Endothelial cell of umbilical vein (primary cell): ENCODE measurements at regions not wholly inside any gene's neighbourhood (a gene's known extent, or its start where the extent isn't known, plus 50 kb on each side); places are given as distances from the start of the nearest gene placed in this dataset.
"Not testable (repeated sequence)": the region's sequence is repeated elsewhere in the genome, so short reads cannot be mapped to it uniquely, and the experiment has no call there.

Experiments
- BruUV-seq: library from RNA; stranded (reverse); fragments of 400-500 nt; replicated peaks from 2 replicates; lab custom pipeline; 2021; lab: Mats Ljungman, UMichigan
- CTCF ChIA-PET: fragments of 300-600, 350-600 bp; sonication (Branson Sonifier 250); formaldehyde crosslinking; loops from one replicate; lab custom pipeline; 2021; ENCODE audit warnings: antibody characterized with exemption, inconsistent platforms; lab: Charles Lee
- POLR2A ChIA-PET: fragments of 300-600, 350-600 bp; sonication (Branson Sonifier 250); formaldehyde crosslinking; loops from one replicate; lab custom pipeline; 2021; ENCODE audit warnings: antibody characterized with exemption, inconsistent platforms; lab: Charles Lee
- DNase-seq: peaks from one replicate; pipeline ENCODE4 v3.0.0-alpha.2; 2011; ENCODE audit warnings: low read depth, low spot score
- FAIRE-seq: peaks from 2 replicates; lab custom pipeline; 2011; peaks lifted over from hg19 to GRCh38; lab: Jason Lieb, UNC
- H2AFZ ChIP-seq: 2 replicates; pipeline ENCODE4 v1.6.0; 2012; ENCODE audit warnings: low read depth, low read length, control low read depth, inconsistent platforms
- H3K27ac ChIP-seq: 2 replicates; pipeline ENCODE4 v1.5.1; 2011; ENCODE audit warnings: low read depth, mild to moderate bottlenecking, control low read depth, low read length, moderate library complexity; ENCODE audit not compliant: insufficient read depth
- H3K27me3 ChIP-seq, 2 experiments: 2 replicates each; pipeline versions ENCODE4 v1.6.0 to v1.6.1; 2011; ENCODE audit warnings: low read length in 2 of 2, mixed read lengths in 1 of 2; ENCODE audit not compliant: control insufficient read depth in 2 of 2, insufficient read depth in 2 of 2
- H3K36me3 ChIP-seq, 2 experiments: 2 replicates in 1 of 2; 3 replicates in 1 of 2; pipeline ENCODE4 v1.5.1; 2011; ENCODE audit warnings: low read length in 2 of 2, mild to moderate bottlenecking in 1 of 2, moderate library complexity in 1 of 2; ENCODE audit not compliant: control insufficient read depth in 2 of 2, insufficient read depth in 2 of 2; ENCODE audit errors: extremely low read depth in 1 of 2
- H3K4me1 ChIP-seq: 3 replicates; pipeline ENCODE4 v1.5.1; 2011; ENCODE audit warnings: mild to moderate bottlenecking, low read length; ENCODE audit not compliant: control insufficient read depth, insufficient read depth; ENCODE audit errors: extremely low read depth
- H3K4me2 ChIP-seq: 2 replicates; pipeline ENCODE4 v1.6.1; 2011; ENCODE audit warnings: low read length, control low read depth, mixed read lengths; ENCODE audit not compliant: insufficient read depth
- H3K4me3 ChIP-seq, 3 experiments: fragments of 200-600 bp in 1 of 3; sonication (generic), shearing (Covaris generic) in 1 of 3; replicated peaks in 1 of 3; 2 replicates each; pipeline ENCODE4 v1.5.1; 2011 to 2016; ENCODE audit warnings: control low read depth in 3 of 3, low read length in 3 of 3, mild to moderate bottlenecking in 2 of 3, inconsistent platforms in 1 of 3, low read depth in 1 of 3, moderate library complexity in 1 of 3; ENCODE audit not compliant: insufficient read depth in 1 of 3
- H3K79me2 ChIP-seq: 2 replicates; pipeline ENCODE4 v1.6.0; 2012; ENCODE audit warnings: low read length, inconsistent platforms; ENCODE audit not compliant: control insufficient read depth, insufficient read depth
- H3K9ac ChIP-seq: replicated peaks from 2 replicates; pipeline ENCODE3; 2011; ENCODE audit warnings: low read length, control low read depth; ENCODE audit not compliant: insufficient read depth; ENCODE audit errors: extremely low read depth
- H3K9me1 ChIP-seq: replicated peaks from 3 replicates; pipeline ENCODE4 v1.6.0; 2011; ENCODE audit warnings: mild to moderate bottlenecking, low read length; ENCODE audit not compliant: control insufficient read depth, insufficient read depth; ENCODE audit errors: extremely low read depth
- H3K9me3 ChIP-seq: replicated peaks from 2 replicates; pipeline ENCODE4 v1.5.1; 2012; ENCODE audit warnings: low read length, inconsistent platforms; ENCODE audit not compliant: control insufficient read depth, insufficient read depth
- H4K20me1 ChIP-seq: replicated peaks from 2 replicates; pipeline ENCODE3; 2011; ENCODE audit warnings: mild to moderate bottlenecking, low read length; ENCODE audit not compliant: control insufficient read depth, insufficient read depth; ENCODE audit errors: extremely low read depth
- CTCF ChIP-seq, 2 donors: IDR thresholded peaks; 1 replicate in 1 of 2; 2 replicates in 1 of 2; pipeline ENCODE4 v1.5.1; 2011; ENCODE audit warnings: low read length in 2 of 2, mild to moderate bottlenecking in 2 of 2, moderate library complexity in 2 of 2, control low read depth in 1 of 2, inconsistent platforms in 1 of 2, low read depth in 1 of 2; ENCODE audit not compliant: insufficient read depth in 1 of 2; ENCODE audit errors: extremely low read depth in 1 of 2
- EZH2 ChIP-seq: IDR thresholded peaks from 2 replicates; pipeline ENCODE4 v1.6.1; 2012; ENCODE audit warnings: borderline replicate concordance, low read depth, mild to moderate bottlenecking, moderate library complexity, low read length, inconsistent platforms; ENCODE audit not compliant: severe bottlenecking
- FOS ChIP-seq: IDR thresholded peaks from 2 replicates; pipeline ENCODE4 v1.6.1; 2011; ENCODE audit warnings: mild to moderate bottlenecking, low read length, moderate library complexity, borderline replicate concordance; ENCODE audit not compliant: insufficient read depth
- GATA2 ChIP-seq: IDR thresholded peaks from 2 replicates; pipeline ENCODE4 v1.7.0; 2011; ENCODE audit warnings: low read depth, mild to moderate bottlenecking, moderate library complexity, mixed read lengths, low read length; ENCODE audit not compliant: insufficient read length, insufficient read depth
- JUN ChIP-seq: IDR thresholded peaks from 2 replicates; pipeline ENCODE4 v1.6.1; 2011; ENCODE audit warnings: borderline replicate concordance, low read depth; ENCODE audit not compliant: insufficient read length, insufficient read depth
- MAX ChIP-seq: IDR thresholded peaks from 2 replicates; pipeline ENCODE4 v1.6.1; 2011; ENCODE audit not compliant: insufficient read depth, insufficient read length
- MYC ChIP-seq: IDR thresholded peaks from one replicate; pipeline ENCODE4 v1.6.1; 2011; ENCODE audit warnings: mild to moderate bottlenecking, low read depth, low read length
- POLR2A ChIP-seq: IDR thresholded peaks from 2 replicates; pipeline ENCODE4 v1.6.1; 2012; ENCODE audit warnings: low read depth, mild to moderate bottlenecking, control low read depth, low read length
- POLR2AphosphoS5 ChIP-seq: IDR thresholded peaks from 2 replicates; pipeline ENCODE4 v1.6.1; 2012; ENCODE audit warnings: low read depth, mild to moderate bottlenecking, control low read depth, low read length, moderate library complexity; ENCODE audit not compliant: insufficient read depth
- dilution Hi-C: fragments of 300-500 bp; cut with MboI; formaldehyde crosslinking; loops from one replicate; pipeline ENCODE4 v1.15.0; 2019; ENCODE audit warnings: low sequenced_read_pairs; ENCODE audit not compliant: extremely low pct_ligation_motif_present
- intact Hi-C: fragments of 100-400 bp; cut with micrococcal nuclease; formaldehyde crosslinking; loops from one replicate; pipeline ENCODE4 v1.10.0; 2022

- Histone ChIP-seq H3K4me1 (no peaks in the 10 kb centered on the region), H4K20me1 (no peaks in the 10 kb centered on the region), H2AFZ (no peak overlapping the region), H3K27me3 (no peaks in the 10 kb centered on the region), H3K4me2 (no peak overlapping the region), H3K9ac (no peak overlapping the region), H3K4me3 (no peak overlapping the region), H3K36me3 (no peaks in the 10 kb centered on the region), H3K9me3 (no peaks in the 10 kb centered on the region), H3K79me2 (no peaks in the 10 kb centered on the region), H3K9me1 (no peaks in the 10 kb centered on the region), H3K27ac (no peak overlapping the region)
- DNase-seq = no peak
- intact Hi-C loops (no loop called here), dilution Hi-C loops (no loop called here)
- no TSS peak for BruUV-seq
- no peak for FAIRE-seq
- POLR2A ChIA-PET = no interaction called here
- TF ChIP-seq GATA2 (no peak), MYC (no peak), POLR2AphosphoS5 (no peak), MAX (no peak), EZH2 (no peak), JUN (no peak), POLR2A (no peak), FOS (no peak), CTCF (IDR thresholded peaks at IDR 0.05; ENCODE audit: extremely low read depth in 1 of 2, insufficient read depth in 1 of 2, low read depth in 1 of 2, low read length in 2 of 2) (no peak)
- CTCF ChIA-PET = no interaction called here
Observed at GRCh38 chrX:108875548-108875947, 139.2 kb upstream of the IRS4 start.

- H3K9ac ChIP-seq, DNase-seq, H3K4me2 ChIP-seq, H3K9me1 ChIP-seq, dilution Hi-C loops, intact Hi-C loops, H3K4me3 ChIP-seq, H3K9me3 ChIP-seq, FAIRE-seq, H3K27me3 ChIP-seq, H3K4me1 ChIP-seq, H3K27ac ChIP-seq, H4K20me1 ChIP-seq, H3K79me2 ChIP-seq, H3K36me3 ChIP-seq, POLR2A ChIA-PET, CTCF ChIA-PET, BruUV-seq, H2AFZ ChIP-seq: not testable (repeated sequence)
Observed at GRCh38 chrX:108843039-108843438, 106.7 kb upstream of the IRS4 start.
